ENCODE measurements at regions not wholly inside any gene's neighbourhood (a gene's known extent, or its start where the extent isn't known, plus 50 kb on each side); places are given as distances from the start of the nearest gene placed in this dataset.

GRCh38 chr1:229792012-229792975, 166.2 kb downstream of the URB2 start:
- DNase-seq (ENCODE audit: extremely low read depth, insufficient read length), result no peak
- TF ChIP-seq CTCF (IDR thresholded peaks at IDR 0.05; ENCODE audit: insufficient read depth, low read length, poor library complexity, severe bottlenecking), result no peak
- Histone ChIP-seq H3K27me3 (replicated peaks; ENCODE audit: control insufficient read depth, insufficient read depth, low read length) (no peaks in the 10 kb centered on the region), H3K36me3 (ENCODE audit: control insufficient read depth, insufficient read depth, low read length) (no peaks in the 10 kb centered on the region), H3K4me3 (replicated peaks; ENCODE audit: low read depth, low read length) (no peak overlapping the region)

DNA sequence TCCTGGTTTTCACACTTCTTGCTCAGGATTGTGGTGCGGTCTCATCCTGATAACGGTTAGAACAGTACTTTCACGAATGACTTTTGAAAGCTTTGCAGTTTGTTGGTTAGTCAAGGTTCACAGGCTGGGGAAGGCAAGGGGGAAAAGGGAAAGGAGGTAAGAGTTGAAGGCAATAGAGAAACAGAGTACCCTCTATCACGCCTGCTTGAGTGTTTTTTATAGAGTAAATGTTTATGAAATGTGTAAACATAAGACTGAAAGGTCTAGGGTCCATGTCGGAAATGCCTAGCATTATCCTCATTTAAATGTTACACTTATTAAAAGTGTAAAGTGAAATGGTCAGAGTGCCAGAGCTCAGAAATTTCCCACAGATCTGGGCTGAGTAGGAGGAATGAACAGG, 167.4 kb downstream of the URB2 start:
- DNase-seq (ENCODE audit: extremely low read depth, insufficient read length), result no peak
- Histone ChIP-seq H3K36me3 (ENCODE audit: control insufficient read depth, insufficient read depth, low read length) (no peaks in the 10 kb centered on the region), H3K27me3 (replicated peaks; ENCODE audit: control insufficient read depth, insufficient read depth, low read length) (no peaks in the 10 kb centered on the region), H3K4me3 (replicated peaks; ENCODE audit: low read depth, low read length) (no peak overlapping the region)
- no peak for TF ChIP-seq CTCF (IDR thresholded peaks at IDR 0.05; ENCODE audit: insufficient read depth, low read length, poor library complexity, severe bottlenecking)

DNA sequence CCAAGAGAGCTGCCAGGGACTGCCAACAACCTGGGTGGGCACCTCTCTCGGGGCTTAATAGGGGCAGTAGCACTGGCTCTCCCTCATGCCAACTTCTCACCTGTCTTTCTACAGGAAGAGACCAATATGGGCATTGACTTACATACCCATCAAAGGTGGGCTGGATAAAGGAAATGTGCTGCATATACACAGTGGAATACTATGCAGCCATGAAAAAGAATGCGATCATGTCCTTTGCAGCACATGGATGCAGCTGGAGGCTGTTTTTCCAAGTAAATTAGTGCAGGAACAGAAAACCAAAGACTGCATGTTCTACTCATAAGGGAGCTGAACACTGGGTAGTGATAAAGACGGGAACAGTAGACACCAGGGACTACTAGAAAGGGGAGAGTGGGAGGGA, 172.5 kb downstream of the URB2 start:
- Histone ChIP-seq H3K4me3 (replicated peaks; ENCODE audit: low read depth, low read length) (no peak overlapping the region), H3K36me3 (ENCODE audit: control insufficient read depth, insufficient read depth, low read length) (no peaks in the 10 kb centered on the region), H3K27me3 (replicated peaks; ENCODE audit: control insufficient read depth, insufficient read depth, low read length) (no peaks in the 10 kb centered on the region)
- TF ChIP-seq CTCF (IDR thresholded peaks at IDR 0.05; ENCODE audit: insufficient read depth, low read length, poor library complexity, severe bottlenecking), result no peak
- no peak for DNase-seq (ENCODE audit: extremely low read depth, insufficient read length)

DNA sequence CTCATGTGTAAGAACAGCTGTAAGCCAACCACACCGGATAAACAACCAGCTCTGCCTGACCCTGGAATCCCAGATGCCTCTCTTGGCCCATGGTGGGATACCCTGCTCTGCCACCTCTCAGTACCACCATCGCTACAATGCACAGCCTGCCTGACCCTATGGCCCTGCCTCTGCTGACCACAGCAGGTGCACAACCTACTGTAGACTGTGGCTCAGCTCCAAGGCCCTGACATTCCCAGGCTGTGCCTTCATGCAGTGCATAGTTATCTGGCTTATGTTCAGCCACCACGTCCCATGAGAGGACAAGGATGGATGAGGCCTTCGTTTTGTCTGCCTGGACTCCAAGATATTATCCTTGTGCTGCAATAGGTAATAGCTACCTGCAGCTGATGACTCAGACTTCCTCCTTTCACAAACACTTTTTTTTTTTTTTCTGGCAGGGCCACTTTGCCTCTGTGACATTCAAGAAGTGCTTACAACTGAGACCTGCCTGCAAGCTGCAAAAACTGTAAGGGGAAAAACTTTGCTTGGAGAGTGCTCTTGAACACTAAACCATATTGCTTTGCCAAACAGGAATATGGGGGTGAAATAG, 177.7 kb downstream of the URB2 start:
- Histone ChIP-seq H3K27me3 (replicated peaks; ENCODE audit: control insufficient read depth, insufficient read depth, low read length) (no peaks in the 10 kb centered on the region), H3K36me3 (ENCODE audit: control insufficient read depth, insufficient read depth, low read length) (no peaks in the 10 kb centered on the region), H3K4me3 (replicated peaks; ENCODE audit: low read depth, low read length) (no peak overlapping the region)
- TF ChIP-seq CTCF (IDR thresholded peaks at IDR 0.05; ENCODE audit: insufficient read depth, low read length, poor library complexity, severe bottlenecking), result no peak
- no peak for DNase-seq (ENCODE audit: extremely low read depth, insufficient read length)

DNA sequence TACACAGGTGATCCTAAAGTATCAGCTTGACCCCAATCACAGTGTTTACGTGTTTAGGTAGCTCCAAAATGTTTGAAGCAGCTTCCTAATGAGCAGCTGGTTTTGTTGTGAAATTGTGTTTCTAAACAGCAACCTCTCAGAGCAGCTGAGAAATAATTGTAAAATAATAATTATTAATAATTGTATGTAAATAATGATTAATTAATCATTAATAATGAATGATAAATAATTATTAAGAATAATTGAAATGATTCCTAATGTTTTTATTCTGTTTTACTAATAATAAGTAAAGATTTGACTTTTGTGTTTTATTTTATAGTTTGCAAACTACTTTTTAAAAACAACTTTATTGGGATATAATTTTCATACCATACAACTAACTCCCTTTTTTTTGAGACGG, 182.2 kb downstream of the URB2 start:
- DNase-seq (ENCODE audit: extremely low read depth, insufficient read length), result no peak
- Histone ChIP-seq H3K36me3 (ENCODE audit: control insufficient read depth, insufficient read depth, low read length) (no peaks in the 10 kb centered on the region), H3K4me3 (replicated peaks; ENCODE audit: low read depth, low read length) (no peak overlapping the region), H3K27me3 (replicated peaks; ENCODE audit: control insufficient read depth, insufficient read depth, low read length) (no peaks in the 10 kb centered on the region)
- TF ChIP-seq CTCF (IDR thresholded peaks at IDR 0.05; ENCODE audit: insufficient read depth, low read length, poor library complexity, severe bottlenecking), result no peak

All from GM06990 (cell line).